KMS-11 (cell line): ENCODE measurements at regions not wholly inside any gene's neighbourhood (a gene's known extent, or its start where the extent isn't known, plus 50 kb on each side); places are given as distances from the start of the nearest gene placed in this dataset.

Experiments
- H2AFZ ChIP-seq: fragments of 200-600 bp; sonication (generic); 2 replicates; pipeline ENCODE4 v1.6.1; 2016; ENCODE audit warnings: antibody characterized with exemption, mixed run types, low read depth
- H3K27ac ChIP-seq: fragments of 200-600 bp; sonication (generic); 2 replicates; pipeline ENCODE4 v1.6.1; 2016; ENCODE audit warnings: mild to moderate bottlenecking, mixed run types
- H3K27me3 ChIP-seq: fragments of 200-600 bp; sonication (generic); 2 replicates; pipeline ENCODE4 v1.6.1; 2017; ENCODE audit warnings: mild to moderate bottlenecking, low read depth, mixed run types, moderate library complexity; ENCODE audit not compliant: insufficient read depth
- H3K36me3 ChIP-seq: fragments of 200-600 bp; sonication (generic); 2 replicates; pipeline ENCODE4 v1.6.1; 2017; ENCODE audit warnings: mild to moderate bottlenecking, mixed run types; ENCODE audit not compliant: insufficient read depth
- H3K4me1 ChIP-seq: fragments of 200-600 bp; sonication (generic); 2 replicates; pipeline ENCODE4 v1.6.1; 2016; ENCODE audit warnings: mild to moderate bottlenecking, low read depth, mixed run types; ENCODE audit not compliant: poor library complexity, severe bottlenecking
- H3K4me2 ChIP-seq: fragments of 200-600 bp; sonication (generic); 2 replicates; pipeline ENCODE4 v1.7.0; 2016; ENCODE audit warnings: mild to moderate bottlenecking, mixed run types
- H3K4me3 ChIP-seq: fragments of 200-600 bp; sonication (generic); IDR thresholded peaks from 2 replicates; pipeline ENCODE4 v1.6.1; 2017; ENCODE audit warnings: low read depth, low read length, mixed read lengths; ENCODE audit not compliant: insufficient read depth
- H3K79me2 ChIP-seq: fragments of 200-600 bp; sonication (generic); 2 replicates; pipeline ENCODE4 v1.6.1; 2016; ENCODE audit warnings: low read depth, mixed run types; ENCODE audit not compliant: insufficient read depth
- H3K9ac ChIP-seq: fragments of 200-600 bp; sonication (generic); 2 replicates; pipeline ENCODE4 v1.6.1; 2016; ENCODE audit warnings: mild to moderate bottlenecking, mixed run types
- H4K20me1 ChIP-seq: fragments of 200-600 bp; sonication (generic); 2 replicates; pipeline ENCODE4 v1.6.1; 2016; ENCODE audit warnings: mild to moderate bottlenecking, mixed run types; ENCODE audit not compliant: insufficient read depth
- TF ChIP-seq, protein P1 (sequence below): fragments of 200-600 bp; sonication (generic); conservative IDR thresholded peaks from 2 replicates; pipeline ENCODE4 v1.6.1; 2017; ENCODE audit warnings: low read depth, mild to moderate bottlenecking, antibody characterized with exemption, low read length, moderate library complexity, mixed read lengths

DNA sequence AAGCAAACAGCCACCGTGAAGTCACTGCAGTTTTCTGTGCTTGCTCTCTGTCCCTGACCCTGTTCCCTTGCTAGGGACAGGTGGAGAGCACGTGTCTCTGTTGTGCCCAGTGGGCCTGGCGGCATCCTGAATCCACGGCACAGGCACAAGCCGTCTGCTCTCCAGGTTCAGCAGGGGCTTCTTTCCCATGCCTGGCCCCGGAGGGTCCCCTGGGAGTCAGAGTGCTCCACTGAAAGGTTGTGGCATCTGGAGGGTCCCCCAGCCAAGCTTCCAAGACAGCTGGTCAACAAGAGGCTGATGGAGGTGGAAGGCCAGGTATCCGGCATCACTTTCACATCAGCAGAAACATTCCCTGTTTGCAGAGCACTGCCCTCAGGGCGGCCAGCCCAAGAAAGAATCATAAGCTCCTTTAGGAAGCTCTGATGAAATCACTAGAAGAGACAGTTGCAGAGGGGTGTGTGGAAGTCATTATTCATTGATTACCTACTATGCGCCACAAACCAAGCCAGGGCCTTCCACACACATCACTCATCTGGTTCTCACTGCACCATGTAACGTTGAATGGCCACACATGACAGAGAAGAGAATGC is 346.4 kb upstream of the B3GAT1 start:
- no peaks in the 10 kb centered on the region for H3K36me3 ChIP-seq
- no peak overlapping the region for H2AFZ ChIP-seq
- H4K20me1 ChIP-seq: no peaks in the 10 kb centered on the region
- H3K4me2 ChIP-seq: no peak overlapping the region
- no peaks in the 10 kb centered on the region for H3K79me2 ChIP-seq
- H3K27me3 ChIP-seq: no peaks in the 10 kb centered on the region
- H3K9ac ChIP-seq: no peak overlapping the region
- TF ChIP-seq, protein P1, sequence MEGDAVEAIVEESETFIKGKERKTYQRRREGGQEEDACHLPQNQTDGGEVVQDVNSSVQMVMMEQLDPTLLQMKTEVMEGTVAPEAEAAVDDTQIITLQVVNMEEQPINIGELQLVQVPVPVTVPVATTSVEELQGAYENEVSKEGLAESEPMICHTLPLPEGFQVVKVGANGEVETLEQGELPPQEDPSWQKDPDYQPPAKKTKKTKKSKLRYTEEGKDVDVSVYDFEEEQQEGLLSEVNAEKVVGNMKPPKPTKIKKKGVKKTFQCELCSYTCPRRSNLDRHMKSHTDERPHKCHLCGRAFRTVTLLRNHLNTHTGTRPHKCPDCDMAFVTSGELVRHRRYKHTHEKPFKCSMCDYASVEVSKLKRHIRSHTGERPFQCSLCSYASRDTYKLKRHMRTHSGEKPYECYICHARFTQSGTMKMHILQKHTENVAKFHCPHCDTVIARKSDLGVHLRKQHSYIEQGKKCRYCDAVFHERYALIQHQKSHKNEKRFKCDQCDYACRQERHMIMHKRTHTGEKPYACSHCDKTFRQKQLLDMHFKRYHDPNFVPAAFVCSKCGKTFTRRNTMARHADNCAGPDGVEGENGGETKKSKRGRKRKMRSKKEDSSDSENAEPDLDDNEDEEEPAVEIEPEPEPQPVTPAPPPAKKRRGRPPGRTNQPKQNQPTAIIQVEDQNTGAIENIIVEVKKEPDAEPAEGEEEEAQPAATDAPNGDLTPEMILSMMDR: no peak
- no peak overlapping the region for H3K27ac ChIP-seq
- no peak overlapping the region for H3K4me3 ChIP-seq
- no peaks in the 10 kb centered on the region for H3K4me1 ChIP-seq

- no peaks in the 10 kb centered on the region for H4K20me1 ChIP-seq
- H3K4me3 ChIP-seq: no peak overlapping the region
- H3K36me3 ChIP-seq: no peaks in the 10 kb centered on the region
- no peak overlapping the region for H3K4me2 ChIP-seq
- no peaks in the 10 kb centered on the region for H3K4me1 ChIP-seq
- no peaks in the 10 kb centered on the region for H3K27me3 ChIP-seq
- TF ChIP-seq, protein P1: no peak
- no peak overlapping the region for H3K9ac ChIP-seq
- H3K79me2 ChIP-seq: no peaks in the 10 kb centered on the region
- no peak overlapping the region for H3K27ac ChIP-seq
- no peak overlapping the region for H2AFZ ChIP-seq
These were observed 345.6 kb upstream of the B3GAT1 start for GRCh38 chr11:134757633-134758032.

DNA sequence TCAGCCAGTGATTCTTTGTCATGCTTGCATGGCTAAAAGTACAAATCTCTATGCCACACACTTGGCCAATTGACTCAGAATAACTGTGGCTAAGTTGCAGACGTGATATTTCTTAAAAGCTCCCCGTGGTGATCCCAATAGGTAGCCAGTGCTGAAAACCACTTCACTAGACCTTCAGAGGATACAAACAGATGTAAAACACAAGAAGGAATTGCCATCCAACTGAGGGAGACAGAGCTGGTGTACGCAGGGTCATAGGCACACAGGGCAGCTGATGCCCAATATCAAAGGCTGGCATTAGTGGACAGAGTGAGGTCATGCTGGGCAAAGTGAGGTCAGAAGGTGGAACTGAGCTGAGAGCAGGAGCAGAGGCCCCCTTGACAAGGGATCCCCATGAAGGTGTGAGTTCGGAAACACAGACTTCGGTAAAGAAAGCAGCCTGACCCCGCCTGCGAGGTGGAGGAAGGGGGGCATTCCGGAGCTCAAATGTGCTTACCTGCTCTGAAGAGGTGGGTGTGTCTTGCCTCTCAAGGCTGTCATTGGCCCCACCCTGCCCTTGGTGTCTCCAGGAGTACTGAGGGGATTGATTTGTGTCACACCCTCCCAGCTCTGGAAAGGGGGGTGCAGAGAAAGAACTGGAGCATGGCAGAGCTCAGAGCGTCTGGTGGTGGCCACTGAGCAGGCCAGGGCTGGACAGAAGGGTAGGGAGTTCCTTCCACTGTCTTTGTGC is 344.9 kb upstream of the B3GAT1 start:
- Histone ChIP-seq H3K27ac (no peak overlapping the region), H3K4me3 (no peak overlapping the region), H2AFZ (no peak overlapping the region), H3K4me2 (no peak overlapping the region), H3K4me1 (no peaks in the 10 kb centered on the region), H3K9ac (no peak overlapping the region), H3K36me3 (no peaks in the 10 kb centered on the region), H3K27me3 (no peaks in the 10 kb centered on the region), H3K79me2 (no peaks in the 10 kb centered on the region), H4K20me1 (no peaks in the 10 kb centered on the region)
- TF ChIP-seq, protein P1: no peak

- no peak overlapping the region for H3K27ac ChIP-seq
- H3K4me3 ChIP-seq: no peak overlapping the region
- no peaks in the 10 kb centered on the region for H4K20me1 ChIP-seq
- TF ChIP-seq, protein P1: no peak
- H3K4me1 ChIP-seq: no peaks in the 10 kb centered on the region
- no peaks in the 10 kb centered on the region for H3K79me2 ChIP-seq
- no peak overlapping the region for H3K4me2 ChIP-seq
- no peaks in the 10 kb centered on the region for H3K27me3 ChIP-seq
- no peak overlapping the region for H3K9ac ChIP-seq
- no peaks in the 10 kb centered on the region for H3K36me3 ChIP-seq
- H2AFZ ChIP-seq: no peak overlapping the region
These were observed 343.5 kb upstream of the B3GAT1 start for GRCh38 chr11:134755535-134755934.
